OCI-LY7 (cell line): ENCODE measurements at regions not wholly inside any gene's neighbourhood (a gene's known extent, or its start where the extent isn't known, plus 50 kb on each side); places are given as distances from the start of the nearest gene placed in this dataset.

Experiments
- BruUV-seq: library from RNA; stranded (reverse); fragments of 400-500 nt; replicated peaks from 2 replicates; lab custom pipeline; 2021; lab: Mats Ljungman, UMichigan
- CTCF ChIA-PET: fragments of 300-600 bp; sonication (Branson Sonifier 250); formaldehyde crosslinking; loops from one replicate; lab custom pipeline; 2022; ENCODE audit warnings: antibody characterized with exemption; ENCODE audit not compliant: unreplicated experiment; lab: Charles Lee
- POLR2A ChIA-PET: fragments of 300-600 bp; sonication (Branson Sonifier 250); formaldehyde crosslinking; loops from one replicate; lab custom pipeline; 2022; ENCODE audit warnings: antibody characterized with exemption; lab: Charles Lee
- DNase-seq: peaks from one replicate; pipeline ENCODE4 v3.0.0-alpha.2; 2015; ENCODE audit warnings: low spot score
- H2AFZ ChIP-seq: fragments of 200-600 bp; sonication (generic), shearing (Covaris generic); 2 replicates; pipeline ENCODE4 v1.6.1; 2014; ENCODE audit warnings: mild to moderate bottlenecking, antibody characterized with exemption, low read length, moderate library complexity
- H3K27ac ChIP-seq: fragments of 200-600 bp; sonication (generic); 2 replicates; pipeline ENCODE4 v1.5.1; 2014; ENCODE audit warnings: mixed run types, low read depth, mild to moderate bottlenecking, moderate library complexity, low read length, inconsistent platforms; ENCODE audit not compliant: poor library complexity, severe bottlenecking
- H3K36me3 ChIP-seq: fragments of 200-600 bp; sonication (generic); 2 replicates; pipeline ENCODE4 v1.6.1; 2014; ENCODE audit warnings: mild to moderate bottlenecking, antibody characterized with exemption, low read length, moderate library complexity, mixed read lengths; ENCODE audit not compliant: insufficient read depth
- H3K4me1 ChIP-seq: fragments of 200-600 bp; sonication (generic); 2 replicates; pipeline ENCODE4 v1.5.1; 2014; ENCODE audit warnings: mild to moderate bottlenecking, low read length; ENCODE audit not compliant: insufficient read depth, poor library complexity, severe bottlenecking
- H3K4me2 ChIP-seq: fragments of 200-600 bp; sonication (generic); 2 replicates; pipeline ENCODE4 v1.6.1; 2014; ENCODE audit warnings: mild to moderate bottlenecking, low read length
- H3K4me3 ChIP-seq: fragments of 200-600 bp; sonication (generic); 2 replicates; pipeline ENCODE4 v1.5.1; 2014; ENCODE audit warnings: mild to moderate bottlenecking, low read depth, low read length; ENCODE audit not compliant: poor library complexity, severe bottlenecking
- H3K79me2 ChIP-seq: fragments of 200-600 bp; sonication (generic); 2 replicates; pipeline ENCODE4 v1.6.1; 2016; ENCODE audit warnings: low read depth, mild to moderate bottlenecking, low read length, moderate library complexity, mixed read lengths; ENCODE audit not compliant: insufficient read depth
- H3K9me2 ChIP-seq: fragments of 200-600 bp; sonication (generic); 2 replicates; pipeline ENCODE4 v1.6.1; 2016; ENCODE audit warnings: mild to moderate bottlenecking, low read length, mixed read lengths; ENCODE audit not compliant: insufficient read depth
- H3K9me3 ChIP-seq: fragments of 200-600 bp; sonication (generic); 2 replicates; pipeline ENCODE4 v1.6.1; 2014; ENCODE audit warnings: mild to moderate bottlenecking, mixed run types, low read length, mixed read lengths
- H4K20me1 ChIP-seq: fragments of 200-600 bp; sonication (generic); 2 replicates; pipeline ENCODE4 v1.6.1; 2014; ENCODE audit warnings: mild to moderate bottlenecking, antibody characterized with exemption, low read length, moderate library complexity, mixed read lengths; ENCODE audit not compliant: insufficient read depth
- EZH2phosphoT487 ChIP-seq: fragments of 200-600 bp; sonication (generic); IDR thresholded peaks from 2 replicates; pipeline ENCODE4 v1.6.1; 2018; ENCODE audit warnings: low read depth, borderline replicate concordance, mild to moderate bottlenecking, mixed run types, antibody characterized with exemption, low read length, moderate library complexity, mixed read lengths
- intact Hi-C: fragments of 100-400 bp; cut with micrococcal nuclease; formaldehyde crosslinking; loops from one replicate; pipeline ENCODE4 v1.10.0; 2022; ENCODE audit not compliant: unreplicated experiment
- TF ChIP-seq, protein P1 (sequence below): fragments of 200-600 bp; sonication (generic); conservative IDR thresholded peaks from 2 replicates; pipeline ENCODE4 v1.5.1; 2014; ENCODE audit warnings: mild to moderate bottlenecking, antibody characterized with exemption, low read length, moderate library complexity, mixed read lengths

DNA sequence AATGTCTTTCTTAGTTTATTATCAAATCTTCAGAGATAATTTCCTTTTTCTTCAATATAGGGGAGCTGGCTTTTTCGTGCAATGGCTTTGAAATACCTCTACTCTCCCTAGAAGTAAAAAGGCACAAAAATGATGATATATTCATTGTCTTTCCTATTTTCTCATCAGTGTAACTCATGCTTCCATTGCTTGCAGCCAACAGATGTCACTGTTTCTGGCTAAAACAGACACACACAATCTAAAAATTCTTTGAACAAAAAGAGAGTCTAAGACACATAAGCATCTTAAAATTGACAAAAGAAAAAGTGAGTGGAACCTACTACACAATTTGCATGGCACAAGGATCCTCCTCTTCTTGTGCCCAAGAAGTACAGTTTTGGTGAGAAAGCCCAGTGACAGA, 448.7 kb upstream of the VRK2 start:
- Histone ChIP-seq H4K20me1 (no peaks in the 10 kb centered on the region), H3K27ac (no peak overlapping the region), H2AFZ (no peak overlapping the region), H3K36me3 (no peaks in the 10 kb centered on the region), H3K79me2 (no peaks in the 10 kb centered on the region), H3K4me1 (no peaks in the 10 kb centered on the region), H3K9me3 (no peaks in the 10 kb centered on the region), H3K9me2 (no peaks in the 10 kb centered on the region), H3K4me3 (no peak overlapping the region), H3K4me2 (no peak overlapping the region)
- DNase-seq: no peak
- intact Hi-C loops: no loop called here
- BruUV-seq: no TSS peak
- TF ChIP-seq EZH2phosphoT487: no peak
- TF ChIP-seq, protein P1, sequence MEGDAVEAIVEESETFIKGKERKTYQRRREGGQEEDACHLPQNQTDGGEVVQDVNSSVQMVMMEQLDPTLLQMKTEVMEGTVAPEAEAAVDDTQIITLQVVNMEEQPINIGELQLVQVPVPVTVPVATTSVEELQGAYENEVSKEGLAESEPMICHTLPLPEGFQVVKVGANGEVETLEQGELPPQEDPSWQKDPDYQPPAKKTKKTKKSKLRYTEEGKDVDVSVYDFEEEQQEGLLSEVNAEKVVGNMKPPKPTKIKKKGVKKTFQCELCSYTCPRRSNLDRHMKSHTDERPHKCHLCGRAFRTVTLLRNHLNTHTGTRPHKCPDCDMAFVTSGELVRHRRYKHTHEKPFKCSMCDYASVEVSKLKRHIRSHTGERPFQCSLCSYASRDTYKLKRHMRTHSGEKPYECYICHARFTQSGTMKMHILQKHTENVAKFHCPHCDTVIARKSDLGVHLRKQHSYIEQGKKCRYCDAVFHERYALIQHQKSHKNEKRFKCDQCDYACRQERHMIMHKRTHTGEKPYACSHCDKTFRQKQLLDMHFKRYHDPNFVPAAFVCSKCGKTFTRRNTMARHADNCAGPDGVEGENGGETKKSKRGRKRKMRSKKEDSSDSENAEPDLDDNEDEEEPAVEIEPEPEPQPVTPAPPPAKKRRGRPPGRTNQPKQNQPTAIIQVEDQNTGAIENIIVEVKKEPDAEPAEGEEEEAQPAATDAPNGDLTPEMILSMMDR: no peak
- ChIA-PET CTCF (interaction anchor here (1.0 kb wide), 1 partner anchor 82 kb away, joined by 3 read pairs; no protein-coding TSS in a partner anchor), POLR2A (no interaction called here)

DNA sequence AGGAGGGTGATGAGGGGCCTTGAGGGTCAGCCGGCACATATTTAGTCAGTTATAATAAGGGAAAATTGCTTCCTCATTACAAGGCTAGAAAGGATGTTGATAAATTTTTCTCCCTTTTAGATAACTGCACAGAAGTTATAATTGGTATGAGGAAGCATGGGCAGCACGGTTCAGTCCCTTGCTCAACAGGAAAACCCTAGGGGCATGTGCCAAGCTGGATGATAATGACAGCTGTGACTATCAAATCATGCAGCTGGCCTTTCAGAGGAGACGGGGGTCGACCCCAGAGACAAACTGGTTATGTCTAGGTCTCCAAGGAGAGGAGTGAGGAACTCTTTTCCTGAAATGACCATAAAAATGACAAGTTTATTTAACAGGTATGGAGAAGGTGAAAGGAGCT, 448.1 kb upstream of the VRK2 start:
- Histone ChIP-seq H3K36me3 (no peaks in the 10 kb centered on the region), H3K9me3 (no peaks in the 10 kb centered on the region), H2AFZ (no peak overlapping the region), H3K79me2 (no peaks in the 10 kb centered on the region), H3K4me3 (no peak overlapping the region), H3K4me2 (no peak overlapping the region), H4K20me1 (no peaks in the 10 kb centered on the region), H3K27ac (no peak overlapping the region), H3K4me1 (no peaks in the 10 kb centered on the region), H3K9me2 (no peaks in the 10 kb centered on the region)
- ChIA-PET CTCF (no interaction called here), POLR2A (no interaction called here)
- TF ChIP-seq EZH2phosphoT487: no peak
- TF ChIP-seq, protein P1: no peak
- no peak for DNase-seq
- BruUV-seq: no TSS peak
- intact Hi-C loops: no loop called here

DNA sequence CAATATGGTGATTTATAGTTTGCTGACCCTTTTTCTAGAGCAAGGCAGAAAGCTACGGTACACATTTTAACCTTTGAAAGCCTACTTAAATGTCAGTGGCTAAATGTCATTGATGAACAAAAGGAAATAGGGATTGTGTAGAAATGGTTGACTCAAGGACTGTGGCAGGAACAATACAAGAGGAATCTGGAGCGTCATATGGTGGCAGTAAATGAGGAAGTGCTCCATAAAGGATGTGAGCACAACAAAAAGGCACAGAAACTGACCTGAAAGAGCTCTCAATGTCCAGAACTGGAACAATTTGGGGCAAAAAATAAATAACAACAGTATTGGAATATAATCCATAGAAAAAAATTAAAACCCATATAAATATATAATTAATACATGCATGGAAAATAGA, 443.9 kb upstream of the VRK2 start:
- BruUV-seq: no TSS peak
- intact Hi-C loops: no loop called here
- TF ChIP-seq, protein P1: no peak
- no peak for TF ChIP-seq EZH2phosphoT487

More for the DNA sequence above, 443.9 kb upstream of the VRK2 start:
- H3K4me2 ChIP-seq: no peak overlapping the region
- H3K9me2 ChIP-seq: no peaks in the 10 kb centered on the region
- no peak overlapping the region for H3K4me3 ChIP-seq
- H3K4me1 ChIP-seq: no peaks in the 10 kb centered on the region
- H2AFZ ChIP-seq: no peak overlapping the region
- ChIA-PET CTCF (no interaction called here), POLR2A (no interaction called here)
- H4K20me1 ChIP-seq: no peaks in the 10 kb centered on the region
- no peak for DNase-seq
- H3K79me2 ChIP-seq: no peaks in the 10 kb centered on the region
- no peaks in the 10 kb centered on the region for H3K9me3 ChIP-seq
- H3K27ac ChIP-seq: no peak overlapping the region
- no peaks in the 10 kb centered on the region for H3K36me3 ChIP-seq
